Ishikawa (cell line): ENCODE measurements at regions not wholly inside any gene's neighbourhood (a gene's known extent, or its start where the extent isn't known, plus 50 kb on each side); places are given as distances from the start of the nearest gene placed in this dataset.

Source experiments
- CEBPB ChIP-seq: IDR thresholded peaks from 2 replicates; pipeline ENCODE4 v1.6.1; 2012
- CREB1 ChIP-seq: IDR thresholded peaks from 2 replicates; pipeline ENCODE4 v1.6.1; 2012; ENCODE audit warnings: low read depth
- EGR1 ChIP-seq: IDR thresholded peaks from 2 replicates; pipeline ENCODE4 v1.6.1; 2012
- EP300 ChIP-seq: IDR thresholded peaks from 2 replicates; pipeline ENCODE4 v1.6.1; 2012; ENCODE audit warnings: borderline replicate concordance
- FOXM1 ChIP-seq: IDR thresholded peaks from 2 replicates; pipeline ENCODE4 v1.6.1; 2012; ENCODE audit warnings: low read depth, borderline replicate concordance
- NFIC ChIP-seq: IDR thresholded peaks from 2 replicates; pipeline ENCODE4 v1.6.1; 2012
- RAD21 ChIP-seq: IDR thresholded peaks from 2 replicates; pipeline ENCODE4 v1.6.1; 2012; ENCODE audit warnings: low read depth
- TAF1 ChIP-seq: IDR thresholded peaks from 2 replicates; pipeline ENCODE4 v1.6.1; 2012; ENCODE audit warnings: low read depth, mild to moderate bottlenecking
- TCF12 ChIP-seq: IDR thresholded peaks from 2 replicates; pipeline ENCODE4 v1.6.1; 2012; ENCODE audit warnings: low read depth
- TEAD4 ChIP-seq: IDR thresholded peaks from 2 replicates; pipeline ENCODE4 v1.6.1; 2012
- YY1 ChIP-seq: IDR thresholded peaks from 2 replicates; pipeline ENCODE4 v1.6.1; 2012; ENCODE audit warnings: low read depth
- ZBTB7A ChIP-seq: IDR thresholded peaks from 2 replicates; pipeline ENCODE4 v1.6.1; 2012; ENCODE audit warnings: low read depth
- TF ChIP-seq, protein P1 (sequence below): IDR thresholded peaks from 2 replicates; pipeline ENCODE4 v1.6.1; 2012
- TF ChIP-seq, protein P2 (sequence below): IDR thresholded peaks from 2 replicates; pipeline ENCODE4 v1.6.1; 2012
- TF ChIP-seq, protein P3 (sequence below): IDR thresholded peaks from 2 replicates; pipeline ENCODE4 v1.6.1; 2012; ENCODE audit warnings: low read depth, mild to moderate bottlenecking

DNA sequence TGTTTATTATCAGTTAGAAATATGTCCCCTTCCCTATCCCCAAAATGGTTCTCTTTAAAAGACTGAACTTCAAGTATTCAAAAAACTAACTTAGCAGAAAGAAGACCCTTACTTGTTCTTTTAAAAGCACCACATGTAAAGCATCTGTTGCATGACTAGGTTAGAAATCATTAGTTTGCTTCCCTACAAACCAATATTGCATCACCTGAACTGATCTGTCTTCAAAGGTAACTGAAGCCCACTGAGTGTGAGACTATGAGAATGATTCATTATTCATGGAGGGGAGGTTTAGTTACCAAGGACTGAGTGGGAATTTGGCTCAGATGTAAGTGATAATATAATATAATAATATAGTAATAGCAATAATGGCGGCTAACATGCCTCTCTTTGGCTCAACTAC, 231.7 kb downstream of the SPRY1 start:
- TF ChIP-seq CREB1 (no peak), EGR1 (no peak), CEBPB (no peak), EP300 (no peak), TCF12 (no peak), TEAD4 (no peak), ZBTB7A (no peak), YY1 (no peak), FOXM1 (no peak)
- TF ChIP-seq, protein P1, sequence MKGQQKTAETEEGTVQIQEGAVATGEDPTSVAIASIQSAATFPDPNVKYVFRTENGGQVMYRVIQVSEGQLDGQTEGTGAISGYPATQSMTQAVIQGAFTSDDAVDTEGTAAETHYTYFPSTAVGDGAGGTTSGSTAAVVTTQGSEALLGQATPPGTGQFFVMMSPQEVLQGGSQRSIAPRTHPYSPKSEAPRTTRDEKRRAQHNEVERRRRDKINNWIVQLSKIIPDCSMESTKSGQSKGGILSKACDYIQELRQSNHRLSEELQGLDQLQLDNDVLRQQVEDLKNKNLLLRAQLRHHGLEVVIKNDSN, result no peak

DNA sequence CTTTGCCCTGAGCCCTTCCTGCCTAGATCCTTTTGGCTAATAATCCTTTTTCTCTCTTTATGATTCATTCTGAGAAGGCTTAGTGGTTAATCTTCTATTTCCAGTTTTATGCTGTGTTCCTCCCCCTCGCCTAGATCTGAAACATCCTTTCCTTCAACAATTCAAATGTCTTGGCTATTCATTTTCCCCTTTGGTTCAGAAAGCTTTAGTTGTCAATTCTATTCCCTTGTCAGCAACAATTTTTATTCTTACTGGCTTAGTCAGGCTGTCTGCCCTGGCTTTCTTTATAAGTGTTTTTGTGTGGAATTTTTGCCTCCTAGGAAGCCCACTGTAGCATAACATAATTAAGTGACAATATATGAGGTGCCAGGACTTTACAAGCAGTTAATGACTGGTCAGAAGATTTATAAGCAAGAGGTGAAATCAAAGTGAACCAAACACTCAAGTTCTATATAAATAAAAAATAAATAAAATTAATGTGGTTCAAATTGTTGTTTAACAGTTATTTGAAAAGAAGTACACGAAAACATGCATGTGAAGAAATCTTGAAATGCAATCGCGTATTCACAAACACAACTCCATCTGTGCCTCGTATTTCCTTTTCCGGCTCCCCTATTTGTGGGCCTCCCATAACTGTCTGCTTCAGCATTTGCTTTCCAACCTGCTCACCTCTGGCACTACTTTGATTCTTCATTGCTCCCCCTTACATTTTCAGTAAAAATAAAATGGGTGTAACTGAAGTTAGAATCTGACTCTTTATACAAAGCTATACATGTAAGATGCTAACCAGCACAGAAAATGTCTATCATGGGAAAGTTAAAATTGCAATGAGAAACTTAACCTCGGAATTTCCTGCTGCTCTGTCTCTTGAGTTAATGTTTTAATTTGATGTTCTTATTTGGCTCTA, 235.4 kb downstream of the SPRY1 start:
- TF ChIP-seq CREB1 (no peak), EP300 (no peak), TCF12 (no peak), CEBPB (no peak), TAF1 (no peak), EGR1 (no peak), TEAD4 (no peak), FOXM1 (no peak), YY1 (no peak), NFIC (no peak), ZBTB7A (no peak)
- TF ChIP-seq, protein P2, sequence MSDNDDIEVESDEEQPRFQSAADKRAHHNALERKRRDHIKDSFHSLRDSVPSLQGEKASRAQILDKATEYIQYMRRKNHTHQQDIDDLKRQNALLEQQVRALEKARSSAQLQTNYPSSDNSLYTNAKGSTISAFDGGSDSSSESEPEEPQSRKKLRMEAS, result no peak
- TF ChIP-seq, protein P3, sequence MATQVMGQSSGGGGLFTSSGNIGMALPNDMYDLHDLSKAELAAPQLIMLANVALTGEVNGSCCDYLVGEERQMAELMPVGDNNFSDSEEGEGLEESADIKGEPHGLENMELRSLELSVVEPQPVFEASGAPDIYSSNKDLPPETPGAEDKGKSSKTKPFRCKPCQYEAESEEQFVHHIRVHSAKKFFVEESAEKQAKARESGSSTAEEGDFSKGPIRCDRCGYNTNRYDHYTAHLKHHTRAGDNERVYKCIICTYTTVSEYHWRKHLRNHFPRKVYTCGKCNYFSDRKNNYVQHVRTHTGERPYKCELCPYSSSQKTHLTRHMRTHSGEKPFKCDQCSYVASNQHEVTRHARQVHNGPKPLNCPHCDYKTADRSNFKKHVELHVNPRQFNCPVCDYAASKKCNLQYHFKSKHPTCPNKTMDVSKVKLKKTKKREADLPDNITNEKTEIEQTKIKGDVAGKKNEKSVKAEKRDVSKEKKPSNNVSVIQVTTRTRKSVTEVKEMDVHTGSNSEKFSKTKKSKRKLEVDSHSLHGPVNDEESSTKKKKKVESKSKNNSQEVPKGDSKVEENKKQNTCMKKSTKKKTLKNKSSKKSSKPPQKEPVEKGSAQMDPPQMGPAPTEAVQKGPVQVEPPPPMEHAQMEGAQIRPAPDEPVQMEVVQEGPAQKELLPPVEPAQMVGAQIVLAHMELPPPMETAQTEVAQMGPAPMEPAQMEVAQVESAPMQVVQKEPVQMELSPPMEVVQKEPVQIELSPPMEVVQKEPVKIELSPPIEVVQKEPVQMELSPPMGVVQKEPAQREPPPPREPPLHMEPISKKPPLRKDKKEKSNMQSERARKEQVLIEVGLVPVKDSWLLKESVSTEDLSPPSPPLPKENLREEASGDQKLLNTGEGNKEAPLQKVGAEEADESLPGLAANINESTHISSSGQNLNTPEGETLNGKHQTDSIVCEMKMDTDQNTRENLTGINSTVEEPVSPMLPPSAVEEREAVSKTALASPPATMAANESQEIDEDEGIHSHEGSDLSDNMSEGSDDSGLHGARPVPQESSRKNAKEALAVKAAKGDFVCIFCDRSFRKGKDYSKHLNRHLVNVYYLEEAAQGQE, result no peak

DNA sequence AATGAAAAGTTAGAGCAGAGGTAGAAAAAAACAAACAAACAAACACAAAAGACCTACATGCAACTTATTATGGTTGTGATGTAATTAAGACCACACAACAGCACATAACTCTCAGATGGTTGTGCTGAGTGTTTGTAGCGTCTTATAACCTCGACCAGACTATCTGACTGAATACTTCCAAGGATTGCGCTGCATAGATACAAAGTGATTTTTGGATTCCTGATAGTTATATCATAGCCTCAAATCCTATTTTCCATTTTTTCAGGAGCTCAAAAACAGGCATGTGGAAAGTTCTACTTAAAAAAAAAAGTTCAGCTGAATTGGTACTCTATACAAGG, 236.1 kb downstream of the SPRY1 start:
- TF ChIP-seq TAF1 (no peak), CREB1 (no peak), EP300 (no peak), EGR1 (no peak), TCF12 (no peak), ZBTB7A (no peak), TEAD4 (no peak), CEBPB (no peak), RAD21 (no peak), YY1 (no peak), NFIC (no peak), FOXM1 (no peak)
- TF ChIP-seq, protein P3, result no peak
- TF ChIP-seq, protein P2, result no peak
- TF ChIP-seq, protein P1, result no peak

DNA sequence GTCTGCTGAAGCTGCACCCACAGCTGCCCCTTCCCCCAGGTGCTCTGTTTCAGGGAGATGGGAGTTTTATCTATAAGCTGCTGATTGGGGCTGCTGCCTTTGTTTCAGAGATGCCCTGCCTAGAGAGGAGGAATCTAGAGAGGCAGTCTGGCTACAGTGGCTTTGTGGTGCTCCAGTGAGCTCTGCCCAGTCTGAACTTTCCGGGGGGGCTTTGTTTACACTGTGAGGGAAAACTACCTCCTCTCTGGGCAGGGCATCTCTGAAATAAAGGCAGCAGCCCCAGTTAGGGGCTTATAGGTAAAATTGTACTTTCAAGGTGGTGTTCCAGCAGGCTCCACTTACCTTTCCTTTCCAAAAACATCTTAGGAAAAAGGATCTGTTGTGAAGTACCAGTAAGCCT, 242.2 kb downstream of the SPRY1 start:
- TF ChIP-seq ZBTB7A (no peak), YY1 (no peak), CEBPB (no peak), FOXM1 (no peak), EP300 (no peak), RAD21 (no peak), TAF1 (no peak), EGR1 (no peak), CREB1 (no peak), TEAD4 (no peak), TCF12 (no peak), NFIC (no peak)
- TF ChIP-seq, protein P2, result no peak
- TF ChIP-seq, protein P1, result no peak
- TF ChIP-seq, protein P3, result no peak
